ENCODE measurements at regions not wholly inside any gene's neighbourhood (a gene's known extent, or its start where the extent isn't known, plus 50 kb on each side); places are given as distances from the start of the nearest gene placed in this dataset.

GRCh38 chr16:61005952-61006351 is 1030.3 kb downstream of the CDH8 start:
- TF ChIP-seq POLR2A (IDR thresholded peaks at IDR 0.05) (no peak), CTCF (IDR thresholded peaks at IDR 0.05 in 8 of 11, conservative IDR thresholded peaks at IDR 0.05 in 3 of 11) (no peak), POLR2AphosphoS5 (IDR thresholded peaks at IDR 0.05) (no peak)
